ENCODE measurements at regions not wholly inside any gene's neighbourhood (a gene's known extent, or its start where the extent isn't known, plus 50 kb on each side); places are given as distances from the start of the nearest gene placed in this dataset.
"Not testable (repeated sequence)": the region's sequence is repeated elsewhere in the genome, so short reads cannot be mapped to it uniquely, and the experiment has no call there.

DNA sequence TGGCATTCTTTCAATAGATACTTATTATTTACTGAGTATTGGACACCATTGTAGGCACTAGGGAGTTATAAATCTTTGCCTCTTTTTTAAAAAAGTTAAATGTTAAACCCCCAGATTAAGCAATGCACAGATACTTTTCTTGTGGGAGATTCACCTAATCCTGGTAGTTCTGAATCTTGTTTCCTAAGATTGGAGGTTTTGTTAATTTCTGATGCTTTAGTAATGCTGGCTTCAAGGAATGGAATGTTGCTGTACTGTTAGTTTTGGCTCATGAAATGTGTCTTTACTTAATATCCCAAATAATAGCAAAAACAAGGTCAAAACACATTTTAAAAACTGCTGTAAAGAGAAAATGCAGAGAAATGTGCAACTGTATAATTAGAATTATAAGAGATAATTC is 200.8 kb downstream of the CCDC74A start:
- TF ChIP-seq, protein P1, sequence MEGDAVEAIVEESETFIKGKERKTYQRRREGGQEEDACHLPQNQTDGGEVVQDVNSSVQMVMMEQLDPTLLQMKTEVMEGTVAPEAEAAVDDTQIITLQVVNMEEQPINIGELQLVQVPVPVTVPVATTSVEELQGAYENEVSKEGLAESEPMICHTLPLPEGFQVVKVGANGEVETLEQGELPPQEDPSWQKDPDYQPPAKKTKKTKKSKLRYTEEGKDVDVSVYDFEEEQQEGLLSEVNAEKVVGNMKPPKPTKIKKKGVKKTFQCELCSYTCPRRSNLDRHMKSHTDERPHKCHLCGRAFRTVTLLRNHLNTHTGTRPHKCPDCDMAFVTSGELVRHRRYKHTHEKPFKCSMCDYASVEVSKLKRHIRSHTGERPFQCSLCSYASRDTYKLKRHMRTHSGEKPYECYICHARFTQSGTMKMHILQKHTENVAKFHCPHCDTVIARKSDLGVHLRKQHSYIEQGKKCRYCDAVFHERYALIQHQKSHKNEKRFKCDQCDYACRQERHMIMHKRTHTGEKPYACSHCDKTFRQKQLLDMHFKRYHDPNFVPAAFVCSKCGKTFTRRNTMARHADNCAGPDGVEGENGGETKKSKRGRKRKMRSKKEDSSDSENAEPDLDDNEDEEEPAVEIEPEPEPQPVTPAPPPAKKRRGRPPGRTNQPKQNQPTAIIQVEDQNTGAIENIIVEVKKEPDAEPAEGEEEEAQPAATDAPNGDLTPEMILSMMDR (IDR thresholded peaks at IDR 0.05): not testable (repeated sequence)
- not testable (repeated sequence) for TF ChIP-seq POLR2A (IDR thresholded peaks at IDR 0.05)
